IMR-90 (cell line): ENCODE measurements at regions not wholly inside any gene's neighbourhood (a gene's known extent, or its start where the extent isn't known, plus 50 kb on each side); places are given as distances from the start of the nearest gene placed in this dataset.

Experiments used
- ATAC-seq: fragments of 200-7000 bp; cut with Tn5 transposase; 2 replicates; pipeline ENCODE4 v1.9.1; 2020; ENCODE audit warnings: low read depth, mild to moderate bottlenecking, moderate library complexity
- BruUV-seq: library from RNA; stranded (reverse); fragments of 400-500 nt; replicated peaks from 2 replicates; lab custom pipeline; 2021; lab: Mats Ljungman, UMichigan
- CTCF ChIA-PET: fragments of 300-600 bp; formaldehyde crosslinking; extraction: SDS; loops from one replicate; lab custom pipeline; 2021; ENCODE audit warnings: antibody characterized with exemption; lab: Yijun Ruan, JAX
- POLR2A ChIA-PET: fragments of 300-600 bp; sonication (Branson Sonifier 250); formaldehyde crosslinking; loops from one replicate; lab custom pipeline; 2022; ENCODE audit warnings: antibody characterized with exemption; ENCODE audit not compliant: unreplicated experiment; lab: Charles Lee
- DNase-seq: peaks from one replicate; pipeline ENCODE4 v3.0.0; 2013
- H2AFZ ChIP-seq: replicated peaks from 2 replicates; pipeline ENCODE3; 2013; ENCODE audit warnings: low read length, mild to moderate bottlenecking; ENCODE audit not compliant: poor library complexity
- H2AK5ac ChIP-seq: 2 replicates; pipeline ENCODE4 v1.6.1; 2013; ENCODE audit warnings: low read depth, low read length, inconsistent platforms
- H2AK9ac ChIP-seq: replicated peaks from 2 replicates; pipeline ENCODE3; 2013; ENCODE audit warnings: mild to moderate bottlenecking, low read depth, low read length, moderate library complexity; ENCODE audit not compliant: poor library complexity
- H2BK120ac ChIP-seq: 2 replicates; pipeline ENCODE4 v1.6.1; 2013; ENCODE audit warnings: low read depth, low read length, inconsistent platforms
- H2BK15ac ChIP-seq: 3 replicates; pipeline ENCODE4 v1.6.1; 2013; ENCODE audit warnings: low read depth, low read length, inconsistent platforms
- H2BK20ac ChIP-seq: 2 replicates; pipeline ENCODE4 v1.6.1; 2013; ENCODE audit warnings: low read depth, mild to moderate bottlenecking, inconsistent platforms, low read length, moderate library complexity
- H2BK5ac ChIP-seq: 2 replicates; pipeline ENCODE4 v1.6.1; 2013; ENCODE audit warnings: mild to moderate bottlenecking, low read depth, low read length, inconsistent platforms; ENCODE audit not compliant: poor library complexity, severe bottlenecking
- H3K14ac ChIP-seq: replicated peaks from 2 replicates; pipeline ENCODE4 v1.6.1; 2013; ENCODE audit warnings: low read depth, low read length, inconsistent platforms
- H3K18ac ChIP-seq: 2 replicates; pipeline ENCODE4 v1.6.1; 2013; ENCODE audit warnings: low read depth, low read length, control low read depth
- H3K23ac ChIP-seq: 2 replicates; pipeline ENCODE4 v1.6.1; 2013; ENCODE audit warnings: low read depth, low read length, inconsistent platforms
- H3K27ac ChIP-seq: 2 replicates; pipeline ENCODE4 v1.5.1; 2013; ENCODE audit warnings: mild to moderate bottlenecking, control low read depth, low read length; ENCODE audit not compliant: insufficient read depth
- H3K27me3 ChIP-seq: 2 replicates; pipeline ENCODE4 v1.6.1; 2013; ENCODE audit warnings: low read length; ENCODE audit not compliant: control insufficient read depth, insufficient read depth
- H3K36me3 ChIP-seq: 2 replicates; pipeline ENCODE4 v1.6.1; 2013; ENCODE audit warnings: low read length, mixed read lengths; ENCODE audit not compliant: control insufficient read depth, insufficient read depth
- H3K4ac ChIP-seq: 2 replicates; pipeline ENCODE4 v1.6.1; 2013; ENCODE audit warnings: low read depth, low read length, inconsistent platforms
- H3K4me1 ChIP-seq: 2 replicates; pipeline ENCODE4 v1.6.1; 2013; ENCODE audit warnings: low read length, mixed read lengths; ENCODE audit not compliant: control insufficient read depth, insufficient read depth
- H3K4me2 ChIP-seq: 2 replicates; pipeline ENCODE4 v1.6.1; 2013; ENCODE audit warnings: low read depth, mild to moderate bottlenecking, control low read depth, low read length, moderate library complexity
- H3K4me3 ChIP-seq: 2 replicates; pipeline ENCODE4 v1.5.1; 2013; ENCODE audit warnings: low read depth, mild to moderate bottlenecking, control low read depth, low read length, moderate library complexity; ENCODE audit not compliant: insufficient read depth
- H3K56ac ChIP-seq: 2 replicates; pipeline ENCODE4 v1.6.1; 2013; ENCODE audit warnings: low read length, inconsistent platforms; ENCODE audit not compliant: insufficient read depth; ENCODE audit errors: extremely low read depth
- H3K79me1 ChIP-seq, 2 experiments: 2 replicates each; pipeline ENCODE4 v1.6.1; 2013; ENCODE audit warnings: low read length in 2 of 2, inconsistent platforms in 1 of 2, low read depth in 1 of 2
- H3K9ac ChIP-seq: 2 replicates; pipeline ENCODE4 v1.6.1; 2013; ENCODE audit warnings: low read depth, low read length, control low read depth
- H3K9me1 ChIP-seq: 2 replicates; pipeline ENCODE4 v1.6.1; 2013; ENCODE audit warnings: low read length, inconsistent platforms; ENCODE audit not compliant: insufficient read depth
- H3K9me3 ChIP-seq: 2 replicates; pipeline ENCODE4 v1.6.1; 2013; ENCODE audit warnings: low read length; ENCODE audit not compliant: control insufficient read depth, insufficient read depth
- H4K20me1 ChIP-seq: 2 replicates; pipeline ENCODE4 v1.6.1; 2013; ENCODE audit warnings: low read length, inconsistent platforms; ENCODE audit not compliant: insufficient read depth
- H4K5ac ChIP-seq: 2 replicates; pipeline ENCODE4 v1.6.1; 2013; ENCODE audit warnings: mild to moderate bottlenecking, low read depth, low read length, control low read depth
- H4K8ac ChIP-seq, 2 experiments: 2 replicates each; pipeline ENCODE4 v1.6.1; 2013; ENCODE audit warnings: low read depth in 2 of 2, low read length in 2 of 2, control low read depth in 1 of 2, inconsistent platforms in 1 of 2
- H4K91ac ChIP-seq: 2 replicates; pipeline ENCODE4 v1.6.1; 2013; ENCODE audit warnings: low read depth, low read length, inconsistent platforms; ENCODE audit not compliant: insufficient read depth
- BHLHE40 ChIP-seq: fragments of 150-350 bp; IDR thresholded peaks from 2 replicates; pipeline ENCODE4 v1.6.1; 2016; ENCODE audit warnings: mild to moderate bottlenecking, low read depth, low read length
- CEBPB ChIP-seq: IDR thresholded peaks from 2 replicates; pipeline ENCODE4 v1.6.1; 2012; ENCODE audit warnings: low read depth, low read length, improper control_type of control experiment
- CHD1 ChIP-seq: IDR thresholded peaks from 2 replicates; pipeline ENCODE4 v1.6.1; 2012; ENCODE audit warnings: low read depth, low read length, improper control_type of control experiment
- FOS ChIP-seq: fragments of 150-350 bp; IDR thresholded peaks from 2 replicates; pipeline ENCODE4 v1.6.1; 2016; ENCODE audit warnings: low read depth, low read length
- MAFK ChIP-seq: IDR thresholded peaks from 2 replicates; pipeline ENCODE4 v1.6.1; 2012; ENCODE audit warnings: low read depth, low read length, improper control_type of control experiment
- MAZ ChIP-seq: IDR thresholded peaks from 2 replicates; pipeline ENCODE4 v1.6.1; 2012; ENCODE audit warnings: low read depth, mild to moderate bottlenecking, low read length, improper control_type of control experiment, moderate library complexity, borderline replicate concordance
- MXI1 ChIP-seq: IDR thresholded peaks from 2 replicates; pipeline ENCODE4 v1.6.1; 2012; ENCODE audit warnings: low read depth, mild to moderate bottlenecking, low read length, moderate library complexity, borderline replicate concordance
- POLR2A ChIP-seq: IDR thresholded peaks from 2 replicates; pipeline ENCODE4 v1.6.1; 2012; ENCODE audit warnings: mild to moderate bottlenecking, low read depth, low read length
- RCOR1 ChIP-seq: IDR thresholded peaks from 2 replicates; pipeline ENCODE4 v1.6.1; 2012; ENCODE audit warnings: mild to moderate bottlenecking, low read length, improper control_type of control experiment; ENCODE audit not compliant: insufficient replicate concordance
- SMC3 ChIP-seq: fragments of 150-350 bp; IDR thresholded peaks from 2 replicates; pipeline ENCODE4 v1.6.1; 2016; ENCODE audit warnings: low read depth, mild to moderate bottlenecking, antibody characterized with exemption, low read length, moderate library complexity
- WGBS, 2 experiments: methylation state at CpG; one replicate each; pipeline versions ENCODE4 v1.1.5 to v1.1.7; 2013; ENCODE audit warnings: missing lambda C conversion rate in 2 of 2; ENCODE audit not compliant: insufficient read length in 1 of 2; ENCODE audit errors: extremely low coverage in 2 of 2; 5-methylcytosine and 5-hydroxymethylcytosine counted together
- dilution Hi-C: fragments of 300-500 bp; cut with HindIII; formaldehyde crosslinking; loops from one replicate; pipeline ENCODE4 v1.14.3; 2018; ENCODE audit warnings: low sequenced_read_pairs; ENCODE audit not compliant: unreplicated experiment
- in situ Hi-C: fragments of 300-500 bp; cut with MboI; formaldehyde crosslinking; loops from 3 replicates; pipeline ENCODE4 v1.14.3; 2019; ENCODE audit warnings: low sequenced_read_pairs, inconsistent platforms, mixed read lengths
- intact Hi-C: fragments of 100-400 bp; cut with micrococcal nuclease; formaldehyde crosslinking; loops from 2 replicates; pipeline ENCODE4 v1.10.0; 2022
- TF ChIP-seq, protein P1 (sequence below): fragments of 150-350 bp; IDR thresholded peaks from 2 replicates; pipeline ENCODE4 v1.6.1; 2017; ENCODE audit warnings: mild to moderate bottlenecking, antibody characterized with exemption, low read length, low read depth
- TF ChIP-seq, protein P2 (sequence below): fragments of 150-350 bp; IDR thresholded peaks from 2 replicates; pipeline ENCODE4 v1.6.1; 2016; ENCODE audit warnings: low read depth, mild to moderate bottlenecking, low read length, moderate library complexity, borderline replicate concordance

GRCh38 chr16:86391984-86392383 is 118.3 kb upstream of the FOXF1 start:
- CTCF ChIA-PET, result interaction anchor here (1.1 kb wide), 1 partner anchor 139 kb away, joined by 3 read pairs; no protein-coding TSS in a partner anchor

More at GRCh38 chr16:86391984-86392383, 118.3 kb upstream of the FOXF1 start:
- no peaks in the 10 kb centered on the region for H4K20me1 ChIP-seq
- intact Hi-C loops (no loop called here), dilution Hi-C loops (no loop called here), in situ Hi-C loops (loop anchor here (5.0 to 10.0 kb wide), 3 partner anchors 90 to 317 kb away; no protein-coding TSS in a partner anchor)
- H2BK20ac ChIP-seq, result peak overlapping the region; percentile 92
- H3K9ac ChIP-seq, result peak overlapping the region; percentile 21
- ATAC-seq (peak; percentile 48), DNase-seq (peak; percentile 93)
- no peaks in the 10 kb centered on the region for H3K27me3 ChIP-seq
- peak overlapping the region; percentile 73 for H2AK9ac ChIP-seq
- peak overlapping the region; percentile 77 for H3K23ac ChIP-seq
- H3K4me3 ChIP-seq, result no peak overlapping the region
- H3K4me1 ChIP-seq, result peaks cover 28% of the 10 kb centered on the region
- peak overlapping the region; percentile 89 to 93 for H4K8ac ChIP-seq
- peak overlapping the region; percentile 88 for H3K18ac ChIP-seq
- H3K9me1 ChIP-seq, result peaks cover 46% of the 10 kb centered on the region
- H3K79me1 ChIP-seq, result peaks cover 22 to 60% of the 10 kb centered on the region in 2 experiments
- H3K4ac ChIP-seq, result peak overlapping the region; percentile 94
- H3K14ac ChIP-seq, result peak overlapping the region; percentile 78
- H3K36me3 ChIP-seq, result no peaks in the 10 kb centered on the region
- peak overlapping the region; percentile 94 for H4K91ac ChIP-seq
- H3K27ac ChIP-seq, result peak overlapping the region; percentile 94
- POLR2A ChIA-PET, result interaction anchor here (0.6 to 1.3 kb wide), 5 partner anchors 37 to 318 kb away, joined by 3 to 10 read pairs (median 4); no protein-coding TSS in a partner anchor
- peak overlapping the region; percentile 97 for H2AK5ac ChIP-seq
- H4K5ac ChIP-seq, result peak overlapping the region; percentile 73
- peak overlapping the region; percentile 51 for H3K4me2 ChIP-seq
- H3K9me3 ChIP-seq, result peaks cover 2% of the 10 kb centered on the region
- H2BK5ac ChIP-seq, result peak overlapping the region; percentile 95
- H2BK15ac ChIP-seq, result peak overlapping the region; percentile 98; the same call in 2 of the 3 replicates
- peak overlapping the region; percentile 64 for H3K56ac ChIP-seq
- WGBS, 2 experiments, result 0% methylated on average over 1 of the region's 9 CpGs; no CpG with 5 or more reads in 1 of the 2 experiments
- TF ChIP-seq CHD1, result no peak
- peak; percentile 60 for TF ChIP-seq BHLHE40
- TF ChIP-seq, protein P1, sequence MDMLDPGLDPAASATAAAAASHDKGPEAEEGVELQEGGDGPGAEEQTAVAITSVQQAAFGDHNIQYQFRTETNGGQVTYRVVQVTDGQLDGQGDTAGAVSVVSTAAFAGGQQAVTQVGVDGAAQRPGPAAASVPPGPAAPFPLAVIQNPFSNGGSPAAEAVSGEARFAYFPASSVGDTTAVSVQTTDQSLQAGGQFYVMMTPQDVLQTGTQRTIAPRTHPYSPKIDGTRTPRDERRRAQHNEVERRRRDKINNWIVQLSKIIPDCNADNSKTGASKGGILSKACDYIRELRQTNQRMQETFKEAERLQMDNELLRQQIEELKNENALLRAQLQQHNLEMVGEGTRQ, result peak; percentile 58; the same call in 1 of the 2 replicates
- 0 out of 2 replicates have a peak, but pooled peaks have one; percentile 2 for TF ChIP-seq SMC3
- peak; percentile 78 for TF ChIP-seq RCOR1
- TF ChIP-seq, protein P2, sequence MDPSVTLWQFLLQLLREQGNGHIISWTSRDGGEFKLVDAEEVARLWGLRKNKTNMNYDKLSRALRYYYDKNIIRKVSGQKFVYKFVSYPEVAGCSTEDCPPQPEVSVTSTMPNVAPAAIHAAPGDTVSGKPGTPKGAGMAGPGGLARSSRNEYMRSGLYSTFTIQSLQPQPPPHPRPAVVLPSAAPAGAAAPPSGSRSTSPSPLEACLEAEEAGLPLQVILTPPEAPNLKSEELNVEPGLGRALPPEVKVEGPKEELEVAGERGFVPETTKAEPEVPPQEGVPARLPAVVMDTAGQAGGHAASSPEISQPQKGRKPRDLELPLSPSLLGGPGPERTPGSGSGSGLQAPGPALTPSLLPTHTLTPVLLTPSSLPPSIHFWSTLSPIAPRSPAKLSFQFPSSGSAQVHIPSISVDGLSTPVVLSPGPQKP, result no peak
- peak; percentile 84 for TF ChIP-seq CEBPB
- TF ChIP-seq FOS, result peak; percentile 83
- peak; percentile 51; the same call in 1 of the 2 replicates for TF ChIP-seq MAFK
- TF ChIP-seq MXI1, result no peak
- TF ChIP-seq MAZ, result 0 out of 2 replicates have a peak, but pooled peaks have one; percentile 18
- TF ChIP-seq POLR2A, result no peak; the same call in 1 of the 2 replicates
- peak overlapping the region; percentile 100 for H2BK120ac ChIP-seq
- peak overlapping the region; percentile 61 for H2AFZ ChIP-seq
- BruUV-seq, result no TSS peak
